Brain microvascular endothelial cell (primary cell): ENCODE measurements at regions not wholly inside any gene's neighbourhood (a gene's known extent, or its start where the extent isn't known, plus 50 kb on each side); places are given as distances from the start of the nearest gene placed in this dataset.

Experiments
- DNase-seq: peaks from one replicate; pipeline ENCODE4 v3.0.0-alpha.2; 2020
- H3K27ac ChIP-seq: fragments of 250-450 bp; sonication (Bioruptor Pico); 2 replicates; pipeline ENCODE4 v1.5.1; 2020; ENCODE audit warnings: mild to moderate bottlenecking, moderate library complexity
- H3K27me3 ChIP-seq: fragments of 250-450 bp; sonication (Bioruptor Pico); replicated peaks from 2 replicates; pipeline ENCODE4 v1.5.1; 2020; ENCODE audit warnings: mild to moderate bottlenecking
- H3K36me3 ChIP-seq: fragments of 250-450 bp; sonication (Bioruptor Pico); replicated peaks from 2 replicates; pipeline ENCODE4 v1.5.1; 2020; ENCODE audit warnings: mild to moderate bottlenecking
- H3K4me3 ChIP-seq: 2 replicates; pipeline ENCODE4 v1.5.1; 2011; ENCODE audit warnings: low read depth, mild to moderate bottlenecking, control low read depth, low read length, moderate library complexity
- CTCF ChIP-seq: IDR thresholded peaks from 2 replicates; pipeline ENCODE4 v1.5.1; 2011; ENCODE audit warnings: low read depth, mild to moderate bottlenecking, moderate library complexity, low read length, control low read depth, inconsistent platforms; ENCODE audit errors: missing control alignments
- in situ Hi-C: cut with HindIII; loops from 2 replicates; pipeline ENCODE4 v1.10.0; 2017; ENCODE audit warnings: low sequenced_read_pairs, low pct_ligation_motif_present

- Histone ChIP-seq H3K4me3 (no peak overlapping the region), H3K36me3 (no peaks in the 10 kb centered on the region), H3K27ac (no peak overlapping the region), H3K27me3 (peaks cover 12% of the 10 kb centered on the region)
- no peak for DNase-seq
- TF ChIP-seq CTCF, result no peak
- in situ Hi-C loops, result no loop called here
These were observed 134.9 kb upstream of the HSD17B12 start for GRCh38 chr11:43545610-43546009.

- TF ChIP-seq CTCF, result no peak
- peaks cover 12% of the 10 kb centered on the region for H3K27me3 ChIP-seq
- in situ Hi-C loops, result no loop called here
These were observed 133.7 kb upstream of the HSD17B12 start for GRCh38 chr11:43546561-43547429.

GRCh38 chr11:43547430-43547831 lies 133.1 kb upstream of the HSD17B12 start:
- in situ Hi-C loops, result no loop called here
- no peaks in the 10 kb centered on the region for H3K36me3 ChIP-seq
- H3K27me3 ChIP-seq, result peaks cover 11% of the 10 kb centered on the region
- H3K27ac ChIP-seq, result no peak overlapping the region
- DNase-seq, result no peak
- TF ChIP-seq CTCF, result no peak
- H3K4me3 ChIP-seq, result no peak overlapping the region

More at GRCh38 chr11:43546561-43547429, 133.7 kb upstream of the HSD17B12 start:
- Histone ChIP-seq H3K36me3 (no peaks in the 10 kb centered on the region), H3K4me3 (no peak overlapping the region), H3K27ac (no peak overlapping the region)
- no peak for DNase-seq

GRCh38 chr11:43547889-43548381 lies 132.6 kb upstream of the HSD17B12 start:
- in situ Hi-C loops, result no loop called here
- Histone ChIP-seq H3K27ac (no peak overlapping the region), H3K36me3 (no peaks in the 10 kb centered on the region), H3K4me3 (no peak overlapping the region), H3K27me3 (peaks cover 10% of the 10 kb centered on the region)
- TF ChIP-seq CTCF, result no peak
- no peak for DNase-seq

GRCh38 chr11:43548916-43549315 lies 131.6 kb upstream of the HSD17B12 start:
- TF ChIP-seq CTCF, result no peak
- in situ Hi-C loops, result no loop called here
- Histone ChIP-seq H3K27ac (no peak overlapping the region), H3K36me3 (no peaks in the 10 kb centered on the region), H3K27me3 (peaks cover 17% of the 10 kb centered on the region), H3K4me3 (no peak overlapping the region)
- no peak for DNase-seq
